GM12878 (cell line): ENCODE measurements at regions not wholly inside any gene's neighbourhood (a gene's known extent, or its start where the extent isn't known, plus 50 kb on each side); places are given as distances from the start of the nearest gene placed in this dataset.

Source experiments
- ATAC-seq: fragments of 200-7000 bp; cut with Tn5 transposase; 3 replicates; pipeline ENCODE4 v1.9.1; 2020; ENCODE audit warnings: mild to moderate bottlenecking, moderate library complexity
- BruUV-seq: library from RNA; stranded (reverse); fragments of 400-500 nt; replicated peaks from 2 replicates; lab custom pipeline; 2021; lab: Mats Ljungman, UMichigan
- CTCF ChIA-PET: fragments of 300-600 bp; sonication (Branson Sonifier 250); formaldehyde crosslinking; extraction: SDS; loops from one replicate; lab custom pipeline; 2021; ENCODE audit warnings: inconsistent platforms; lab: Yijun Ruan, JAX
- POLR2A ChIA-PET: fragments of 350-600 bp; formaldehyde crosslinking; extraction: SDS; loops from one replicate; lab custom pipeline; 2021; ENCODE audit warnings: inconsistent platforms; lab: Charles Lee
- RAD21 ChIA-PET: fragments of 300-600 bp; sonication (Branson Sonifier 250); formaldehyde crosslinking; loops from one replicate; lab custom pipeline; 2023; ENCODE audit warnings: antibody characterized with exemption; ENCODE audit not compliant: unreplicated experiment; lab: Charles Lee
- SMC1A ChIA-PET: fragments of 300-600 bp; sonication (Branson Sonifier 250); formaldehyde crosslinking; loops from one replicate; lab custom pipeline; 2023; ENCODE audit not compliant: unreplicated experiment, uncharacterized antibody; lab: Charles Lee
- DNase-seq: peaks from one replicate; pipeline ENCODE4 v3.0.0-alpha.2; 2011; ENCODE audit warnings: low read depth, low spot score
- FAIRE-seq: peaks from 3 replicates; lab custom pipeline; 2011; peaks lifted over from hg19 to GRCh38; lab: Jason Lieb, UNC
- H2AFZ ChIP-seq: 2 replicates; pipeline ENCODE4 v1.6.0; 2011; ENCODE audit warnings: low read depth, low read length, control low read depth; ENCODE audit not compliant: control insufficient read depth
- H3K27ac ChIP-seq: 2 replicates; pipeline ENCODE4 v1.5.1; 2011; ENCODE audit warnings: control low read depth; ENCODE audit not compliant: control insufficient read depth, insufficient read depth
- H3K27me3 ChIP-seq, 2 experiments: replicated peaks in 1 of 2; 2 replicates each; pipeline versions ENCODE4 v1.6.0 to v1.6.1; 2011; ENCODE audit warnings: low read length in 1 of 2; ENCODE audit not compliant: control insufficient read depth in 2 of 2, insufficient read depth in 2 of 2
- H3K36me3 ChIP-seq, 2 experiments: 2 replicates each; pipeline ENCODE4 v1.5.1; 2011; ENCODE audit warnings: low read length in 1 of 2; ENCODE audit not compliant: control insufficient read depth in 2 of 2, insufficient read depth in 2 of 2
- H3K4me1 ChIP-seq: 2 replicates; pipeline ENCODE4 v1.6.1; 2011; ENCODE audit warnings: mild to moderate bottlenecking, low read length, moderate library complexity, mixed read lengths; ENCODE audit not compliant: control insufficient read depth, insufficient read depth
- H3K4me2 ChIP-seq: 2 replicates; pipeline ENCODE4 v1.6.0; 2011; ENCODE audit warnings: control low read depth; ENCODE audit not compliant: control insufficient read depth, insufficient read depth
- H3K4me3 ChIP-seq: fragments of 200-600 bp; sonication (generic); 2 replicates; pipeline ENCODE4 v1.5.1; 2016
- H3K79me2 ChIP-seq: 2 replicates; pipeline ENCODE4 v1.6.0; 2011; ENCODE audit warnings: low read length; ENCODE audit not compliant: control insufficient read depth, insufficient read depth
- H3K9ac ChIP-seq: 2 replicates; pipeline ENCODE4 v1.8.0; 2011; ENCODE audit warnings: low read length, control low read depth, mixed read lengths; ENCODE audit not compliant: control insufficient read depth, insufficient read depth
- H3K9me3 ChIP-seq: replicated peaks from 3 replicates; pipeline ENCODE4 v1.5.1; 2011; ENCODE audit warnings: mild to moderate bottlenecking, low read length; ENCODE audit not compliant: control insufficient read depth, insufficient read depth
- H4K20me1 ChIP-seq: 2 replicates; pipeline ENCODE4 v1.6.0; 2011; ENCODE audit not compliant: control insufficient read depth, insufficient read depth
- ATF2 ChIP-seq: IDR thresholded peaks from 2 replicates; pipeline ENCODE4 v1.6.1; 2012; ENCODE audit warnings: low read length, inconsistent platforms
- CREM ChIP-seq: IDR thresholded peaks from 2 replicates; pipeline ENCODE4 v1.6.1; 2014; ENCODE audit warnings: antibody characterized with exemption, low read depth
- EZH2 ChIP-seq: IDR thresholded peaks from 2 replicates; pipeline ENCODE4 v1.6.1; 2012; ENCODE audit warnings: low read depth, mild to moderate bottlenecking, control low read depth, inconsistent platforms, low read length, borderline replicate concordance; ENCODE audit not compliant: control insufficient read depth
- GABPA ChIP-seq: IDR thresholded peaks from 2 replicates; pipeline ENCODE4 v1.6.1; 2014; ENCODE audit warnings: antibody characterized with exemption, low read depth, mild to moderate bottlenecking, inconsistent platforms
- HDAC2 ChIP-seq: fragments of 200-600 bp; sonication (generic); IDR thresholded peaks from 2 replicates; pipeline ENCODE4 v1.6.1; 2017
- KLF5 ChIP-seq: fragments of 450-650 bp; IDR thresholded peaks from 2 replicates; pipeline ENCODE4 v1.6.1; 2014; ENCODE audit warnings: mild to moderate bottlenecking; ENCODE audit not compliant: partially characterized antibody
- MTA2 ChIP-seq: fragments of 450-650 bp; IDR thresholded peaks from 2 replicates; pipeline ENCODE4 v1.6.1; 2016; ENCODE audit warnings: low read depth, mild to moderate bottlenecking, moderate library complexity
- NR2C2 ChIP-seq: IDR thresholded peaks from 2 replicates; pipeline ENCODE4 v1.6.1; 2011; ENCODE audit warnings: borderline replicate concordance, low read depth; ENCODE audit not compliant: control insufficient read depth, insufficient read length
- PML ChIP-seq: IDR thresholded peaks from 2 replicates; pipeline ENCODE4 v1.6.1; 2012; ENCODE audit warnings: low read length, inconsistent platforms
- RCOR1 ChIP-seq: conservative IDR thresholded peaks from 2 replicates; pipeline ENCODE4 v1.6.1; 2012; ENCODE audit warnings: low read depth, low read length, improper control_type of control experiment
- SREBF1 ChIP-seq: IDR thresholded peaks from 2 replicates; pipeline ENCODE4 v1.6.1; 2012; ENCODE audit warnings: mild to moderate bottlenecking, low read length
- WGBS: methylation state at CpG from one replicate; pipeline ENCODE4 v1.1.6; 2016; ENCODE audit warnings: low lambda C conversion rate; ENCODE audit not compliant: insufficient replicate concordance, insufficient coverage; ENCODE audit errors: missing lambda C conversion rate; 5-methylcytosine and 5-hydroxymethylcytosine counted together
- in situ Hi-C: fragments of 300-500 bp; cut with MboI; formaldehyde crosslinking; loops from 9 replicates; pipeline ENCODE4 v1.14.3; 2018; ENCODE audit warnings: mixed read lengths
- intact Hi-C: fragments of 100-400 bp; cut with micrococcal nuclease; formaldehyde crosslinking; loops from one replicate; pipeline ENCODE4 v1.14.2; 2022; ENCODE audit not compliant: unreplicated experiment
- TF ChIP-seq, protein P1 (sequence below): IDR thresholded peaks from 2 replicates; pipeline ENCODE4 v1.6.1; 2012; ENCODE audit warnings: low read depth, low read length, improper control_type of control experiment

GRCh38 chr3:145721273-145721805 lies 439.6 kb downstream of the PLOD2 start:
- no peak for ATAC-seq
- H3K4me2 ChIP-seq = no peak overlapping the region
- intact Hi-C loops = no loop called here

More at GRCh38 chr3:145721273-145721805, 439.6 kb downstream of the PLOD2 start:
- WGBS = 39% methylated on average over 3 of the region's 3 CpGs
- POLR2A ChIA-PET = no interaction called here
- RAD21 ChIA-PET = no interaction called here
- Histone ChIP-seq H2AFZ (no peak overlapping the region), H3K4me3 (no peak overlapping the region), H3K9me3 (no peaks in the 10 kb centered on the region), H3K27ac (no peak overlapping the region), H4K20me1 (no peaks in the 10 kb centered on the region), H3K27me3 (no peaks in the 10 kb centered on the region), H3K4me1 (no peaks in the 10 kb centered on the region), H3K9ac (no peak overlapping the region), H3K79me2 (no peaks in the 10 kb centered on the region), H3K36me3 (no peaks in the 10 kb centered on the region)
- CTCF ChIA-PET = no interaction called here
- in situ Hi-C loops = no loop called here
- FAIRE-seq (no peak), DNase-seq (no peak)
- BruUV-seq = no TSS peak
- TF ChIP-seq GABPA = no peak
- TF ChIP-seq MTA2 = no peak
- no peak for TF ChIP-seq RCOR1
- TF ChIP-seq, protein P1, sequence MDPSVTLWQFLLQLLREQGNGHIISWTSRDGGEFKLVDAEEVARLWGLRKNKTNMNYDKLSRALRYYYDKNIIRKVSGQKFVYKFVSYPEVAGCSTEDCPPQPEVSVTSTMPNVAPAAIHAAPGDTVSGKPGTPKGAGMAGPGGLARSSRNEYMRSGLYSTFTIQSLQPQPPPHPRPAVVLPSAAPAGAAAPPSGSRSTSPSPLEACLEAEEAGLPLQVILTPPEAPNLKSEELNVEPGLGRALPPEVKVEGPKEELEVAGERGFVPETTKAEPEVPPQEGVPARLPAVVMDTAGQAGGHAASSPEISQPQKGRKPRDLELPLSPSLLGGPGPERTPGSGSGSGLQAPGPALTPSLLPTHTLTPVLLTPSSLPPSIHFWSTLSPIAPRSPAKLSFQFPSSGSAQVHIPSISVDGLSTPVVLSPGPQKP = no peak
- TF ChIP-seq PML = no peak
- TF ChIP-seq KLF5 = no peak
- no peak for TF ChIP-seq EZH2
- no peak for TF ChIP-seq CREM
- no peak for TF ChIP-seq ATF2
- no peak for TF ChIP-seq HDAC2
- TF ChIP-seq NR2C2 = no peak
- no peak for TF ChIP-seq SREBF1
- SMC1A ChIA-PET = no interaction called here
